SU-DHL-6 (cell line): ENCODE measurements at regions not wholly inside any gene's neighbourhood (a gene's known extent, or its start where the extent isn't known, plus 50 kb on each side); places are given as distances from the start of the nearest gene placed in this dataset.

Experiments used
- H2AFZ ChIP-seq: fragments of 200-600 bp; sonication (generic); 2 replicates; pipeline ENCODE4 v1.6.1; 2014; ENCODE audit warnings: low read depth, mild to moderate bottlenecking, moderate library complexity, mixed read lengths, antibody characterized with exemption, low read length; ENCODE audit not compliant: severe bottlenecking
- H3F3A ChIP-seq: fragments of 200-600 bp; shearing (Covaris generic); 2 replicates; pipeline ENCODE4 v1.6.0; 2016; ENCODE audit warnings: antibody characterized with exemption, mild to moderate bottlenecking; ENCODE audit not compliant: insufficient read depth
- H3K27ac ChIP-seq: fragments of 200-600 bp; sonication (generic); 2 replicates; pipeline ENCODE4 v1.5.1; 2016; ENCODE audit warnings: low read depth, mild to moderate bottlenecking, low read length, moderate library complexity, mixed read lengths
- H3K27me3 ChIP-seq: fragments of 200-600 bp; sonication (generic), shearing (Covaris generic); 2 replicates; pipeline ENCODE4 v1.6.0; 2014; ENCODE audit warnings: mild to moderate bottlenecking, low read length
- H3K36me3 ChIP-seq: fragments of 200-600 bp; sonication (generic); 2 replicates; pipeline ENCODE4 v1.6.1; 2014; ENCODE audit warnings: mild to moderate bottlenecking, low read length, mixed read lengths
- H3K4me2 ChIP-seq: fragments of 300-600, 200-600 bp; shearing (Covaris generic), sonication (generic); 2 replicates; pipeline ENCODE4 v1.6.0; 2014; ENCODE audit warnings: low read length, low read depth, mild to moderate bottlenecking; ENCODE audit not compliant: poor library complexity, severe bottlenecking
- H3K4me3 ChIP-seq: fragments of 200-600 bp; sonication (generic); 2 replicates; pipeline ENCODE4 v1.5.1; 2014; ENCODE audit warnings: antibody characterized with exemption, low read length, mild to moderate bottlenecking, mixed read lengths; ENCODE audit not compliant: insufficient read depth, poor library complexity, severe bottlenecking
- H3K79me2 ChIP-seq: fragments of 200-600 bp; sonication (generic); 2 replicates; pipeline ENCODE4 v1.6.1; 2014; ENCODE audit warnings: mild to moderate bottlenecking, low read length, moderate library complexity; ENCODE audit not compliant: insufficient read depth
- H3K9ac ChIP-seq: fragments of 200-600 bp; sonication (generic); 2 replicates; pipeline ENCODE4 v1.7.0; 2014; ENCODE audit warnings: mild to moderate bottlenecking, low read length
- H3K9me2 ChIP-seq: fragments of 200-600 bp; sonication (generic); replicated peaks from 2 replicates; pipeline ENCODE4 v1.6.1; 2014; ENCODE audit warnings: low read length; ENCODE audit not compliant: insufficient read depth
- H3K9me3 ChIP-seq: fragments of 200-600 bp; sonication (generic); 2 replicates; pipeline ENCODE4 v1.6.1; 2014; ENCODE audit warnings: low read length, mixed read lengths; ENCODE audit not compliant: insufficient read depth
- H4K20me1 ChIP-seq: fragments of 200-600 bp; sonication (generic); 2 replicates; pipeline ENCODE4 v1.6.1; 2014; ENCODE audit warnings: low read depth, mild to moderate bottlenecking, antibody characterized with exemption, low read length, moderate library complexity, mixed read lengths
- EZH2phosphoT487 ChIP-seq: fragments of 200-600 bp; sonication (generic), shearing (Covaris generic); conservative IDR thresholded peaks from 2 replicates; pipeline ENCODE4 v1.6.1; 2018; ENCODE audit warnings: mild to moderate bottlenecking, antibody characterized with exemption, low read length, moderate library complexity, mixed read lengths
- TF ChIP-seq, protein P1 (sequence below): fragments of 200-600 bp; sonication (generic); IDR thresholded peaks from one replicate; pipeline ENCODE4 v1.5.1; 2017; ENCODE audit warnings: antibody characterized with exemption, mild to moderate bottlenecking, low read length, moderate library complexity; ENCODE audit not compliant: insufficient read depth, poor library complexity, severe bottlenecking

DNA sequence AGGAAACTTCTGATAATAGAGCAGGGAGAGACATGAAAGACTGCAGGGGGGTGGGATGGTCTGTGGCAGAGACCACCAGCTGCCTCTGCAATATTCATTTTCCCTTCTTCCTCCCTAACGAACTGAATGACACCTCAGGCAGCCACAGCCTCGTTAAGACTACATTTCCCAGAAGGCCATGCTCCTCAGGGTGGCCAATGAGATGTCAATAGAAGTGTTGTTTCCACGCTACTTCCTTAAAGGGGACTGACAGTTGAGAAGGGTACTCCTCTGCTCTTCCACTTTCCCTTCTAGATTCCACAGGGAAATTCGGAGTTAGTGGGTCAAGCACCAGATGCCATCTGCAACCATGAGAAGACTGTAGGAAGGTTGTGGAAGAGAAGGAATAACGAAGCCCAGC lies 52.0 kb upstream of the DAPK1 start:
- Histone ChIP-seq H3K9me2 (no peaks in the 10 kb centered on the region), H2AFZ (peak overlapping the region; percentile 81), H3K27ac (no peak overlapping the region), H3K4me2 (peak overlapping the region; percentile 35), H4K20me1 (no peaks in the 10 kb centered on the region), H3K36me3 (no peaks in the 10 kb centered on the region), H3K79me2 (no peaks in the 10 kb centered on the region), H3K4me3 (no peak overlapping the region), H3K9me3 (no peaks in the 10 kb centered on the region), H3K9ac (no peak overlapping the region), H3K27me3 (no peaks in the 10 kb centered on the region), H3F3A (no peaks in the 10 kb centered on the region)
- no peak for TF ChIP-seq EZH2phosphoT487
- TF ChIP-seq, protein P1, sequence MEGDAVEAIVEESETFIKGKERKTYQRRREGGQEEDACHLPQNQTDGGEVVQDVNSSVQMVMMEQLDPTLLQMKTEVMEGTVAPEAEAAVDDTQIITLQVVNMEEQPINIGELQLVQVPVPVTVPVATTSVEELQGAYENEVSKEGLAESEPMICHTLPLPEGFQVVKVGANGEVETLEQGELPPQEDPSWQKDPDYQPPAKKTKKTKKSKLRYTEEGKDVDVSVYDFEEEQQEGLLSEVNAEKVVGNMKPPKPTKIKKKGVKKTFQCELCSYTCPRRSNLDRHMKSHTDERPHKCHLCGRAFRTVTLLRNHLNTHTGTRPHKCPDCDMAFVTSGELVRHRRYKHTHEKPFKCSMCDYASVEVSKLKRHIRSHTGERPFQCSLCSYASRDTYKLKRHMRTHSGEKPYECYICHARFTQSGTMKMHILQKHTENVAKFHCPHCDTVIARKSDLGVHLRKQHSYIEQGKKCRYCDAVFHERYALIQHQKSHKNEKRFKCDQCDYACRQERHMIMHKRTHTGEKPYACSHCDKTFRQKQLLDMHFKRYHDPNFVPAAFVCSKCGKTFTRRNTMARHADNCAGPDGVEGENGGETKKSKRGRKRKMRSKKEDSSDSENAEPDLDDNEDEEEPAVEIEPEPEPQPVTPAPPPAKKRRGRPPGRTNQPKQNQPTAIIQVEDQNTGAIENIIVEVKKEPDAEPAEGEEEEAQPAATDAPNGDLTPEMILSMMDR: no peak

- Histone ChIP-seq H3K9me3 (no peaks in the 10 kb centered on the region), H3K9ac (no peak overlapping the region), H3K27ac (no peak overlapping the region), H4K20me1 (no peaks in the 10 kb centered on the region), H3K4me2 (no peak overlapping the region), H3K36me3 (no peaks in the 10 kb centered on the region), H3K27me3 (no peaks in the 10 kb centered on the region), H3K79me2 (no peaks in the 10 kb centered on the region), H3K4me3 (no peak overlapping the region), H2AFZ (no peak overlapping the region), H3K9me2 (no peaks in the 10 kb centered on the region), H3F3A (no peaks in the 10 kb centered on the region)
- TF ChIP-seq, protein P1: no peak
- TF ChIP-seq EZH2phosphoT487: no peak
These were observed 51.1 kb upstream of the DAPK1 start for GRCh38 chr9:87446527-87446926.

- Histone ChIP-seq H3K4me3 (no peak overlapping the region), H3K27me3 (no peaks in the 10 kb centered on the region), H3K9me2 (no peaks in the 10 kb centered on the region), H3F3A (no peaks in the 10 kb centered on the region), H3K79me2 (no peaks in the 10 kb centered on the region), H3K9ac (no peak overlapping the region), H4K20me1 (no peaks in the 10 kb centered on the region), H3K27ac (no peak overlapping the region), H3K36me3 (no peaks in the 10 kb centered on the region), H3K9me3 (no peaks in the 10 kb centered on the region), H2AFZ (no peak overlapping the region), H3K4me2 (no peak overlapping the region)
- no peak for TF ChIP-seq EZH2phosphoT487
- TF ChIP-seq, protein P1: no peak
These were observed 49.9 kb upstream of the DAPK1 start for GRCh38 chr9:87447547-87448432.
